Thyroid gland (tissue), 4 donors: ENCODE measurements at regions not wholly inside any gene's neighbourhood (a gene's known extent, or its start where the extent isn't known, plus 50 kb on each side); places are given as distances from the start of the nearest gene placed in this dataset.

Source experiments
- DNase-seq, 2 donors: peaks; one replicate each; pipeline ENCODE4 v3.0.0-alpha.2; 2019
- H3K27ac ChIP-seq, 3 donors: fragments of 200-600 bp; sonication (generic); 1 replicate in 2 of 3; 2 replicates in 1 of 3; pipeline ENCODE4 v1.5.1; 2016 to 2019; ENCODE audit warnings: mild to moderate bottlenecking in 1 of 3, moderate library complexity in 1 of 3
- H3K27me3 ChIP-seq: fragments of 200-600 bp; sonication (generic); one replicate; pipeline ENCODE4 v1.5.1; 2019
- H3K36me3 ChIP-seq, 2 donors: fragments of 200-600 bp; sonication (generic); one replicate each; pipeline ENCODE4 v1.5.1; 2016 to 2019
- H3K4me1 ChIP-seq, 2 donors: fragments of 200-600 bp; sonication (generic); one replicate each; pipeline ENCODE4 v1.5.1; 2017 to 2019
- H3K4me3 ChIP-seq, 3 donors: fragments of 200-600 bp; sonication (generic); replicated peaks in 1 of 3; 1 replicate in 2 of 3; 2 replicates in 1 of 3; pipeline ENCODE4 v1.5.1; 2016; ENCODE audit warnings: mild to moderate bottlenecking in 1 of 3
- H3K9me3 ChIP-seq: fragments of 200-600 bp; sonication (generic); one replicate; pipeline ENCODE4 v1.5.1; 2017
- CTCF ChIP-seq, 6 experiments: fragments of 200-600 bp in 3 of 6; fragments of 450-650 bp in 3 of 6; sonication (generic) in 3 of 6; IDR thresholded peaks; one replicate each; pipeline ENCODE4 v1.5.1; 2016 to 2019; ENCODE audit warnings: antibody characterized with exemption in 6 of 6, mild to moderate bottlenecking in 2 of 6, inconsistent platforms in 1 of 6, moderate library complexity in 1 of 6
- POLR2A ChIP-seq, 2 donors: fragments of 450-650 bp; IDR thresholded peaks; one replicate each; pipeline ENCODE4 v1.6.1; 2017; ENCODE audit warnings: antibody characterized with exemption in 2 of 2, mild to moderate bottlenecking in 2 of 2, moderate library complexity in 1 of 2
- WGBS, 2 donors: methylation state at CpG; one replicate each; pipeline ENCODE4 v1.1.5; 2017; 5-methylcytosine and 5-hydroxymethylcytosine counted together
- intact Hi-C: fragments of 100-400 bp; cut with DNase I; formaldehyde crosslinking; loops from one replicate; pipeline ENCODE4 v1.15.1; 2023

DNA sequence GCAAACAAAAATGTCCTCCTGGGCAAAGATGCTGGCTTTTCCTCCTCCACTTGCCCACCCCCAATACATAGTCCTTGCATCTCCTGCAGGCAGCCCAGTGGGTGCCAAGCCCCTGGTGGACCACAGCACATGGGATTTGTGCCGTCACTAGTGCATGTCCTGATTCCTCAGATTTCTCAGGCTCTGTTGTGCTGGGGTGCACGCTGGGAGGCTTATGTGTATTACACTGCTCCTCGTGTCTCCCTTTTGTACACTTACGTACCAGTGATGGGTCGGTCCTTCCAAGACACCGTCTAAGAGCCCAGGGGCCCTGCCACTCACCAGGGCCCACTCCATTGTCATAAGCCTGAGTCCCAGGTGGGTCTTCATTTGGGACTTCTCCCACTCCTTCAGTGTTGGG, 70.1 kb downstream of the PLXNA1 start:
- peak in 1 of 2 donors; percentile 1 for DNase-seq
- H3K36me3 ChIP-seq = no peaks in the 10 kb centered on the region
- intact Hi-C loops = no loop called here
- no peak overlapping the region for H3K27ac ChIP-seq
- WGBS, 2 donors = 79 to 91% methylated on average over 6 of the region's 6 CpGs
- no peak overlapping the region for H3K4me3 ChIP-seq
- H3K27me3 ChIP-seq = no peaks in the 10 kb centered on the region
- H3K4me1 ChIP-seq = peaks cover 8 to 15% of the 10 kb centered on the region in 2 donors
- H3K9me3 ChIP-seq = no peaks in the 10 kb centered on the region
- TF ChIP-seq CTCF (IDR thresholded peaks at IDR 0.05) (no peak), POLR2A (IDR thresholded peaks at IDR 0.05) (no peak)

DNA sequence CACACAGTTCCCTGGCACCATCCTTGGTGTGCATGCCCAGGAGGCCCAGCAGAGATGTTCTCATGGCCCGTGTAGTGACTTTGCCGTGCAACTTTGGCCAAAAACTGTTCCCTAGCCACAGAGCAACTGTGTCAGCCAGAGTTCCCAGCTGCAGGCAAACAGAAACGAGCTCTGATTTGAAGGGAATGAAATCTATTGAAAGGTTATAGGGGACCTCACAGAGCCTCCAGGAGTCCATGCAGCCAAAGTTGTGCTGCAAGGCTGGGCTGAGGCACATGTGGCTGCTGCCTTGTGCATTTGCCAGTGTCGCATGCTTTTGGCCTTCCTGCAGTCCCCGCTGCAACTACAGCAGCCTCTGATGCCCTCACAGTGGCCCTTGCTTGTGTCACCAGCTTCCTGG, 70.5 kb downstream of the PLXNA1 start:
- Histone ChIP-seq H3K4me3 (no peak overlapping the region), H3K9me3 (no peaks in the 10 kb centered on the region), H3K4me1 (peaks cover 8 to 15% of the 10 kb centered on the region in 2 donors), H3K27me3 (no peaks in the 10 kb centered on the region), H3K36me3 (no peaks in the 10 kb centered on the region), H3K27ac (no peak overlapping the region)
- WGBS, 2 donors = 89% methylated on average over 3 to 5 of the region's 5 CpGs
- TF ChIP-seq POLR2A (IDR thresholded peaks at IDR 0.05) = no peak
- no peak for TF ChIP-seq CTCF (IDR thresholded peaks at IDR 0.05)
- peak; percentile 2 for DNase-seq
- intact Hi-C loops = no loop called here

- Histone ChIP-seq H3K27me3 (no peaks in the 10 kb centered on the region), H3K4me3 (no peak overlapping the region), H3K36me3 (no peaks in the 10 kb centered on the region), H3K4me1 (peaks cover 8 to 15% of the 10 kb centered on the region in 2 donors), H3K9me3 (no peaks in the 10 kb centered on the region), H3K27ac (no peak overlapping the region)
- intact Hi-C loops = no loop called here
- peak; percentile 1 for DNase-seq
- TF ChIP-seq CTCF (IDR thresholded peaks at IDR 0.05) = no peak
- no peak for TF ChIP-seq POLR2A (IDR thresholded peaks at IDR 0.05)
- 89 to 91% methylated on average over 4 of the region's 4 CpGs for WGBS, 2 donors
Observed at GRCh38 chr3:127053979-127054378, 71.1 kb downstream of the PLXNA1 start.

- H3K36me3 ChIP-seq = no peaks in the 10 kb centered on the region
- no peaks in the 10 kb centered on the region for H3K9me3 ChIP-seq
- DNase-seq = no peak
- H3K27me3 ChIP-seq = no peaks in the 10 kb centered on the region
- H3K4me1 ChIP-seq = peaks cover 8 to 12% of the 10 kb centered on the region in 2 donors
- 79 to 85% methylated on average over 6 to 8 of the region's 17 CpGs for WGBS, 2 donors
- no peak overlapping the region for H3K4me3 ChIP-seq
- TF ChIP-seq POLR2A (IDR thresholded peaks at IDR 0.05) = no peak
- TF ChIP-seq CTCF (IDR thresholded peaks at IDR 0.05) = no peak
- intact Hi-C loops = no loop called here
- H3K27ac ChIP-seq = no peak overlapping the region
Observed at GRCh38 chr3:127056281-127056680, 73.4 kb downstream of the PLXNA1 start.

GRCh38 chr3:127056976-127057375, 74.1 kb downstream of the PLXNA1 start:
- H3K36me3 ChIP-seq = no peaks in the 10 kb centered on the region
- no peak for DNase-seq
- no peak overlapping the region for H3K4me3 ChIP-seq
- peaks cover 4 to 6% of the 10 kb centered on the region in 2 donors for H3K4me1 ChIP-seq
- H3K27ac ChIP-seq = no peak overlapping the region
- WGBS, 2 donors = 94 to 96% methylated on average over 2 of the region's 2 CpGs
- intact Hi-C loops = no loop called here
- TF ChIP-seq POLR2A (IDR thresholded peaks at IDR 0.05) = no peak
- TF ChIP-seq CTCF (IDR thresholded peaks at IDR 0.05) = no peak
- H3K9me3 ChIP-seq = no peaks in the 10 kb centered on the region
- H3K27me3 ChIP-seq = no peaks in the 10 kb centered on the region
